ENCODE measurements at regions not wholly inside any gene's neighbourhood (a gene's known extent, or its start where the extent isn't known, plus 50 kb on each side); places are given as distances from the start of the nearest gene placed in this dataset.

DNA sequence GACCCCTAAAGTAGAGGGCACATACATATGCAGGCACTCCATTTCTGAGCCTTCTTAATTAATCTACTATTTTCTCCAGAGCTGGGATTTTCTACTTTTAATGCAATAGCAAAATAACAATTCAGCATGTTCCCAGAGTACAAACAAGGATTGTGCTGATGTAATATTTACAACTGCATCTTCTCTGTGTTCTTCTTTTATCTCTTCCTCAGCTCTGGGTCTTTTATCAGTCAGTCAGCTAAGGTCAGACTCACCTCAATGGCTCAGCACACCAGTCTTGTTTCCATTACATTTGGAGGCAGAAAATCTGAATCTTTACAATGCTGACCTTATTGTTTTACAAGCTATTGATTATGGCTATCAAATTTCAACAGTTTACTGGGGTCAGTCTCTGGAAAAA, 323.3 kb upstream of the NR5A2 start:
- DNase-seq (ENCODE audit: low read depth): no peak

DNA sequence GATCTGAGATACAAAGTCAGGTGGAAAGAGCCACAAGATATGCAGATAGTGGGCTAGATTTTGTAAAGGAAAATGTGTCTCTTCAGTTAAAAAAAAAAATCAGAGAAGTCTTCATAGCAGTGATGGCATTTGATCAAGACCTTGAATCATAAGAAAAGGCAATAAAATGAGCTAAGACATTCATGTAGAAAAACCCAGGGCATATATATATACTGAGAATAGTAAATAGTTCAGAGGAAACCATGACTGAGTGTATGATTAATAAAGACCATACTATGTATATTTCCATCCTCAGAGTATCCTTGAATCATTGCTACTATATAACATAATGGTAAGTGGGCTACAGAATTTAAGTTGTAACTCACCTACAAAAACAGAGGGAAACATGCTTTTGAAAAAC, 321.7 kb upstream of the NR5A2 start:
- DNase-seq (ENCODE audit: low read depth): no peak

DNA sequence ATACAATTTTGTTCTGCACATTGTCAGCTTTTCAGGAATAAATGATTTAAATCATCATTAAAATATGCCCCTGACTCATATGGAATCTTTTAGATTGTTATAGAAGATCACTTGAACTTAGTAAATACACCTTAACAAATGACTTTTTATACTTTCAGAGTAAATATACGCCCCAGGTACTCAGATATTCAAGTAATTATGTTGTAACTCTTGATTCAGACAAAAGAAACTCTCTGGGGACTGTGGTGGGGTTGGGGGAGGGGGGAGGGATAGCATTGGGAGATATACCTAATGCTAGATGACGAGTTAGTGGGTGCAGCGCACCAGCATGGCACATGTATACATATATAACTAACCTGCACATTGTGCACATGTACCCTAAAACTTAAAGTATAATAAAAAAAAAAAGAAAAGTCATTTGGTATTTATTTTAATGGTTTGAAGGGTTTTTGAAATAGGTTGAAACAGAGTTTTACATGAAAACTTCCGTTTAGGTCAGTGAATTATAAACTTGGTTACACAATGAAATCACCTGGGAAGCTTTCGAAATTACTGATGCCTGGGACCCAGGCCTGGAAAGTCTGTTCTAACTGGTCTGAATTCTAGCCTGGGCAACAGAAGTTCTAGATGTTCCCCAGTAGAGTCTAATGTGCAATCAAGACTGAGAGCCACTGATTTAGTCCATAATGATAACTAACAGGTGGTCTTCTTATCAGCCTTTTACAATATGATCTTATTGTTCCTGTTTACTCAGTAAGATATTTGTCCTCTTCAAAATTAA, 320.5 kb upstream of the NR5A2 start:
- DNase-seq (ENCODE audit: low read depth): no peak

DNA sequence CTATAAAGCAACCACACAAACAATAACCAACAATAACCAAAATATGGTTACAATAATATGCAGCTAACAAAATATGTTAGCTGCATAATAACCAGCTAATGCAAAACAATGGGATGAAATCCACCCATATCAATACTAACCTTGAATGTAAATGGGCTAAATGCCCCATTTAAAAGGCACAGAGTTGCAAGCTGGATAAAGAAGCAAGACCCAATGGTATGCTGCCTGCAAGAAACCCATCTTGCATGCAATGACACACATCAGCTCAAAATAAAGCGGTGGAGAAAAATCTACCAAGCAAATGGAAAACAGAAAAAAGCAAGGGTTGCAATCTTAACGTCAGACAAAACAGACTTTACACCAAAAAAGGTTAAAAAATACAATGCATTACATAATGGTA, 316.5 kb upstream of the NR5A2 start:
- no peak for DNase-seq (ENCODE audit: low read depth)

DNA sequence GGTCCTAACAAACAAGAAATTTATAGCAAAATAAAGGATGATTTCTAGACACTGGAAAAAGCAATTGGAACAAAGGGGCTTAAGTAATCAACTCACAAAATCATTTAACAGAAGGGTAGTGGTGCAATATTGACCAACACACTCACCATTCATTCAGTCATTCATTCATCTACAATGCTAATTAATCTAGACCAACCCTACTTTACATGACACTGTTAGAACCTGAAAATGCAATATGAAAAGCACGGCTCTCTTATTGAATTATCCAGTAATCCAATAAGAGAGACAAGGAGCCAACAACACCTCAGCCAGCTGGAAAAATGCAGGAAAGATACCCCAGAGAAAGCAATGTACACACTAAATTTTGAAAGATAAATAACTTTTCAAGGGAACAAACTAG, 310.8 kb upstream of the NR5A2 start:
- no peak for DNase-seq (ENCODE audit: low read depth)

DNA sequence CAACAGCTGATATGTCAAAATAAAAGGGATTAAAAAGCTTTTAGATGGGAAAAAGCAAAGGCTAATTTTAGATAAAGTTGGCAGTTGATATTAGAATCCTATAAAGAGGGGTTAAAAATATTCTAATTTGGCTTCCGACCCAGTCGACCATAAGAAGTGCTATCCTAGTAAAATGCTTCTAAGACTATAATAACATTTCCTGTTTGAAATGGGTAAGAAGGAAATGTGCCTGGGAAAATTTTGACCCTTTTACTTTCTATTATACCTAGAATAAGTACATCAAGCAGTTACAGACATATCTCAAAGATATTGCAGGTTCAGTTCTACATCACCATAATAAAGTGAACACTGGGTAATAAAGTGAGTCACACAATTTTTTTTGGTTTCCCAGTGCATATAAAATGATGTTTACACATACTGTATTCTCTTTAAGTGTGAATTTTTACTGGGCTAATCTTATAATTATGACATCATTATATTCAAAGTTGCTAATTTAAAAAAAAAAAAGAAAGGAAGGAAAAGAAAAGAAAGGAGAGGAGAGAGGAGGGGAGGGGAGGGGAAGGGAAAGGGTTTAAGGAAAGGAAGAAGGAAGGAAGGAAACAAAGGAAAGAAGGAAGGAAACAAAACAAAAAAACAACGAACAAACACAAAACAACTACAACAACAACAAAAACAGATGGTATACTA, 308.2 kb upstream of the NR5A2 start:
- DNase-seq (ENCODE audit: low read depth): no peak

DNA sequence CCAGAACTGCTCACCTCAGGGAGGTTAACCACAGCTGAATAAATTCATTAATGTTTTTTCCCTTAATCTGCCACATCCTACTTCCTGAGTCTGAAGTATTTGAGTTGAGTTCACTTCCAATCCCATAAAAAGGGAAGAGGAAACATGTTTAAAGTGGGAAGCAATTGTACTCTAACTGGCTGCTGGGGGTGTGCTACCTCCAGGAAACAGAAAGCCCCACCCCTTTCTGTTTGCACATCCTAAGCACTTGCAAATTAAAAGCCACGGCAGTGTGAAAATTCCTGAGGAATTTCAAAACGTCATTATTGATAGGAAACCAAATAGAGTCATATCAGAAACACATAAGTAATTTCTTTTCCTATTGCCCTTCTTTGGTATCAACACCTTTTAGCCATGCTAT, 307.0 kb upstream of the NR5A2 start:
- no peak for DNase-seq (ENCODE audit: low read depth)

DNA sequence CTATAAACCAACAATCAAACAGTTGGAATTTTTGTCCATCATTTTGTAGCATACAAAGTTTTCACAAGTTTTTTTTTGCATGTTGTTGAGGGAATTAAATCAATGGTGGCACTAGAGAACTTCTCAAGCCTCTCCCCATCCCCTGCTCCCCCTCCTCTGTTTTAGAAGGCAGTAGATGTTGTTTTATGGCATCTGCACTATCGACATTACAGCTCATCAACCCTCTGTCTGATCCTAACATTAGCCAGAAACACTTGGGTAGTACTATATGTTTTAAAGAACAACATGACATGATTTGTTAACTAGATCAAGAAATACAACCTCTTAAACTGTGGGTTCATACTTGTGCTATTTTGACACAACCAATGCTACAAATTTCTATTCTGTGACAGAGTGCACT, 306.5 kb upstream of the NR5A2 start:
- DNase-seq (ENCODE audit: low read depth): no peak

DNA sequence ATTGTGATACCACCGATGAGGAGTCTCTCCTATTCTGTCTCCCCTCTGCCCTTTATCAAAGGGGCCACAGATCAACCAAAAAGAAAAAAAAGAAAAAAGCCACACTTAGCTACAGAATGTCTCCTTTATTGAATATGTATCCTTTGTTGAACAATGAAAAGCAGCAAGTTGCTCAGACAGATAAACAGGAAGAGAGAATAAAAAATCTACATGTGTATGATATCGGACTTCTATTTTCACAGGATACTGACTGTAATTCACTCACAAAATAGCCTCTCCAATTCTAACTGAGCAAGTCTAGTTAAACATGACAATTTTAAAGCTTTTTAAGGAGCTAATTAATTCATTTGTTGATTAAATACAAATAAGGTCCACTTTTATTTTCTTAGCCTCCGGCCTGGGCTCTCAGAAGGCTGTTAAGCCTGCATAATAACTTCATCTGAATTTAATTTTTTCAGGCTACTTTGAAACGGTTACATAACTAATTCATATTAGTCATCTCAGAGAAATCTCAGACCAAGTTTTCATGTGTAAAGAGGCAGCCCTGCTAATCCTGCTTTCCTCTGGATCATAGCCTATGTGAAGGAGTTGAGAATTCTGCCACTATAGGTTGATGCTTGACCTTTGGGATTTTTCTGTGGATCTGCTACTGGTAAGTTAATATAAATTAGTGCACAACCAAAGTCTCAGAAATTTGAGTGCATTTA, 304.1 kb upstream of the NR5A2 start:
- no peak for DNase-seq (ENCODE audit: low read depth)

DNA sequence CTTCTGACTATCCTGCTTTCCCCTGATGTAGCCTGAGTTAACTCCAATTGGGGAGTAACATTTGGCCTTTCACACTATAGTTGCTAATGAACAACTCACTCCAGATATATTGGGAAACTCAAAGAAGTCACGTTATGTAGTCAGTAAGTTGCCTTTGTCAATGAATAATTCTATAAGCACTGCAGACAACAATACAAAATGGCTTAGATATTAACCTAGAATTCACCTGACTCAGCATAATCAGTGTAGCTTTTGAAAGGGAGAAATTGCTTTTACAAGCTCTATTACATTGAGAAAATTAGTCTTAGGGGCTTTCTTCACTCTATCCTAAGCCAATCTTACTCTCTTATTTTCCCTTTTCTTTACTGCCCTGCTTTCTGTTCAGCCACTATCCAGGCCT, 303.5 kb upstream of the NR5A2 start:
- no peak for DNase-seq (ENCODE audit: low read depth)

DNA sequence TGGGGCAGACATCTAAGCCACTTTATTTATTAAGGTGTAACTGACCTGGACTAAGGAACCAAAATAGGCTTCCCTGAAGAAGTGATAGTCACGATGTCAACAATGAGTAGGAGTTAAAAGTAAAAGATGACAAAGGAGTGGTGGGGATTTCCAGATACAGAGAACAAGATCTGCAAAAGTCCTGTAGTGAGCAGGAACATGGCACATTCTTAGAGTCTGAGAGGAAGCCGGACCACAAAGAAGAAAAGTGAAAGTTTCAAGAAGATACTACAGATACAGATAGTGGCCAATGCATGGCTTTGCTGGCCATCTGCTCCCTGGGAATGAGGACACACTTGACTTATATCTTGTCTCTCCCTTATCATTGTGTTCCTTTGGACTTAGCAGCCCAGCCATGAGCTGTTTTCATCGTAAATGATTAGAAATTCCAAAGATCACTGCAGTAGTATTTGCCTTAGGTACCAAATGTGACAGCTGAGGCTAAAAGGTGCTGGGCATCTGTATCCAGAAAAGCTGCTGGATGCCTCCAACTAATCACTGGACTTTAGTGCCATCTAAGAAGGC, 302.4 kb upstream of the NR5A2 start:
- no peak for DNase-seq (ENCODE audit: low read depth)

DNA sequence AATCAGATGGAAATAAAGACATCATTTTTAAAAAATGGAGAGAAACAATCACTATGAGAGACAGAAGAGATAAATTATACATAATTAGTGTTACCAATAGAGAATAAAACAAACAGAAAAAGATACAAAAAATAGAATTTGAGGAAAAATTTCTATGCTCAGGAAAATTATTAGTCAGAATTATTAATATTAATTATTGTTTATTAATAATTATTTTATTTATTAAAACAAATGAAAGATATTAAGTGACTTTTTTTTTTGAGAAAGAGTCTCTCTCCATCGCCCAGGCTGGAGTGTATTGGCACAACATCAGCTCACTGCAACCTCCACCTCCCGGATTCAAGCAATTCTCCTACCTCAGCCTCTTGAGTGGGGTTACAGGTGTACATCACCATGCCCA, 299.8 kb upstream of the NR5A2 start:
- DNase-seq (ENCODE audit: low read depth): no peak

DNA sequence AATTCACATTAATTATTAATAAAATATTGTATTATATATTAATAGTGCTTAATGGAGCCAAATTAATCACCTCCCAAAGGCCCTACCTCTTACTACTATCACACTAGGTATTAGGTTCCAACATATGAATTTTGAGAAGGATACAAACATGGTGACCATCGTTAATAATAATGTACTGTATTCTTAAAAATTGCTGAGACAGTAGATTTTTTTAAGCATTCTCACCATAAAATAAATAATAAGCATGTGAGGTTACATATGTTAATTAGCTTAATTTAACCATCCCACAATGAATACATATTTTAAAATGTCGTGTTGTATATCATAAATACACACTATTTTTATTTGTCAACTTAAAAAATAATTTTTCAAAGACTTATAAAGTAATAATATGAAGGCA, 299.2 kb upstream of the NR5A2 start:
- DNase-seq (ENCODE audit: low read depth): no peak

DNA sequence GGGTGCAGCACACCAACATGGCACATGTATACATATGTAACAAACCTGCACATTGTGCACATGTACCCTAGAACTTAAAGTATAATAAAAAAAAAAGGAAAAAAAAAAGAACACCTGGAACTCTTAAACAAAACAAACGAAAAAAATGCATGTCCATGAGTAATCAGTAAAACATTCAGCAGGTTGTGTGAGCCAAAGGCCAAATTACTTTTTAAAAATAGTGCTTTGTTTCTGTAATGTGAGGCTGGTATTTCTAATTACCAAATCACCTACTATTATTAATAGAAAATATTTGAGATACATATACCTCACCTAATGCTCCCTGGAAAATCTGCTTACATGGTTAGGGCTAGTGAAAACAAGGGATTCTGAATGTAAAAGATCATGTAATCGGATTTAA, 294.4 kb upstream of the NR5A2 start:
- DNase-seq (ENCODE audit: low read depth): no peak

DNA sequence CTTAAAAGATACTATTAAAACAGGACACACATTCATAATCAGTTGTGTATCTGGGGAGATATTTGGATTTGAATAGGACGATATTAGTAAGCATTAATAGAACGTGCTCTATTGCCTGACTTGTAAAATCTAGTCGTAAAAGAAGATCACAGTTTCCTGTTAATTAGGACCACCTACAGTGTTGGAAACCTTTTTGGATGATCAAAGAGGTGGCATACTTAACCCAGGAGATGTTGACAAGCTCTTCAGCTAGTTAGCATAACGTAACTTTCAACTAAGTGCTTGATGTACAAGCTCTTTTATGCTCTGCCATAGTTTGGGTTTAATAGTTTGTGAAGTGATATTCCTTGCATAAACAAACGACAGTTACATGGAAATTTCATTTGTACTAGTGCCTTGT, 293.3 kb upstream of the NR5A2 start:
- DNase-seq (ENCODE audit: low read depth): no peak

DNA sequence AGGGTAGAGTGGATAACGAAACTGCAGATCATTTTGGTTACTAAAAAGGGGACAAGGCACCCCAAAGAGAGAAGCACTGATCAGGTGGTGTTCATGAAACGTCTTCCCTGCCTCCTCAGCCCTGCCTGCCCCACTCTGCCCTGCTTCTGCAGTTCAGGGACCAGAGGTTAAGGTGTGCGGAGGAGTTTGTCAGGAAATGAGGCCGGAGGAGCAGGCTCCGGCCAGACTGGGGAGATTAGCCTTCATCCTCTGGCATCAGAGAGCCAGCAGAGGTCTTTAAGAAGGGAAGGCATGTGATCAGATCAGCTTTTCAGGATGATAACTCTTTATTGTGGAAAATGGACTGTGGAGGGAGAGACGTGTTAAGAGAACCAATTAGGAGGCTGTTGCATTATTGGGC, 291.9 kb upstream of the NR5A2 start:
- DNase-seq (ENCODE audit: low read depth): no peak

DNA sequence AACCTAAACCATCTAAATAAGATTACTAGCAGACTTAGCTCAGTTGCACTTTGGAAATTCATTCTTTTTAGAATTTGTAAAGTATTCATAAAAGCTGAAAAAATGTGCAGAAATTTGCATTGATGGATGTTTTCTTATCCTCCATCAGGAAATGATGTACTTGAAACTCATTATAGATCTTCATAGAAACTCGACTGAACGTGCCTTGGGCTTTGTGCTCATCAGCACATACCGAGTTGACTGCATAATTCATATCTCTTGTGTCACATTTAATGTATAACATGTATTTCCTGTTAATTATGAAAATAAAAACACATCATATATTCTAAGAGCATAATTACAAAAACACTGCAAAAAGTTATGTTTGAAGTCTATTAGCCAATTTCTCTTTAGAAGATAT, 290.9 kb upstream of the NR5A2 start:
- no peak for DNase-seq (ENCODE audit: low read depth)

DNA sequence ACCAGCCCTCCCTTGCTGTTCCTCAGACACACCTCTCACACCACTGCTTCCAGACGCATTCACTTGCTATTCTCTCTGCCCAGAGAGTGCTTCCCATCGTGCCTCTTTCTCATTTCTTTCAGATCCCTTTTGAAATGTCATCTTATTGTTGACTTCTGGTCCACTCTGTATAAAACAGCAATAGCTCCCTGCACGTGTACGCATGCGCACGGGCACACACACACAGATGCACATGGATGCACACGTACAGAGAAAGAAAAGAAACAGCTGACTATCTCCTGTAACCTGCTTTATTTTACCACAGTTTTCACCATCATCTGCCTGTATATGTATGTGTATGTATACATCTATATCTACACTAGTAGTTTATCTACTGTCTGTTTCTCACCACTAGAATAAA, 285.9 kb upstream of the NR5A2 start:
- no peak for DNase-seq (ENCODE audit: low read depth)

DNA sequence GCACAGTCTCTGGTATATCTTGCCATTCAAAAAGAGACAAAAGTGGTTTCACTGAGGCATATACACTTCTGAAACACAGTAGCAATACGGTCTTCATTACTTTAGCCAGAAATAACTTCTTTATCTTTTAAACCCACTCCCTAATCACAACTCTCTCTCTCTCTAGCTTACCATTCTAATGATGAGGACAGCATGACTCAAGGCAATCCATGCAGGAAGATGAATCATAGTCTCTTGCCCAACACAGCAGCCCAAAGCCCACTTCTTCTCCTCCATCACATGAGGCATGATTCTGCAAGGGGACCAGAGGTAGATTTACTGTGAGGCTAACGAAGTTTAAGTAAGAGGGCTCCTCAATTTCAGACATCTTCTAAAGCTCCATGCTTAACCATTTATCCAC, 285.0 kb upstream of the NR5A2 start:
- DNase-seq (ENCODE audit: low read depth): no peak

DNA sequence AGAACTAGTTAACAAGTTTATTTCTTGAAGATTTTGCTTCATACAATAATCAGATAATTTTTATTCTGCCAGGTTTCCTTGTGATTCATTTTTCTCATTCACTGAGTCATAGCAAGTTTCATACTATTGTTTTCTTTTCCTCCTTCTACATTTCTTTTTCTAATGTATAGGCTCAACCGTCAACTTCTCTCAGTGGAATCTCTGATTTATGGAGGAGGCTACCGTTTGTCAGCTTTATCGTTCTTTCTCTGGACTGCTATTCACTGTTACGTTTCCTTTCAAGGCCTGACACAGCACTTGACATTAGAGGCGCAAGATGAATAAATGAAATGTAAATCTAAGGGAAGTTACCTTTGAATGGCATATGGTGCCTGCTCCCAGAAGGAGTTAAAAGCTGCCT, 284.3 kb upstream of the NR5A2 start:
- DNase-seq (ENCODE audit: low read depth): no peak

DNA sequence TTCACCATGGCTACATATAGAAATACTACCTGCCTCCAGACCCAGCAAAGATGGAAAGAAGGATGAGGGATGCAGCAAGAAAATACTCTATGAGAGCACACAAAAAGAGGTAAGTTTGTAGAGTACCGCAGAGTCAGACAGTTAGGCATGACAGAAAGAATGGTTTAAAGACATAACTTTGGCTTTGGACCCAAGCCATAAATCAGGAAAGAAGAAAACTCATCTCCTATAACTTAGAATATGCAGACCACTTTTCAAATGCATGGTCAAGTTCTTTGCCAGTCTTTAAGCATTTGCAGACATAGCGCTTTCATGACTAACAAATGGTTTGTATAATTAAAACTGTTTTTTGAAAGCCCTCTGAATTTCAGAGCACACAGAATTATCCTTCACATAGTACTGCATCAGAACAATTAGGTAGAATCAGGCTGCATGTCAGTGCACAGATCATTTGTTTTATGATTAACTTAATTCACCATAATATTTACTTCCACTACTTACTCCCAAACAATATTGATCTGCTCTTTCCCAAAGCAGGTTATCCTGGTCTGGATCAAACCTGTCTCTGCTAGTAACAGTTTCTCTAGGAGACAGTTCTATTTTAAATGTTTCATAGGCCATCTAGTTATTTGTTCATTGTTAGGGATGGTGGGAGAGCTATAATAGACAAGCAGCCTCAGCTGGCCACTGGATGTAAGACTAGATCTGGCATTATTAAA, 280.7 kb upstream of the NR5A2 start:
- no peak for DNase-seq (ENCODE audit: low read depth)

DNA sequence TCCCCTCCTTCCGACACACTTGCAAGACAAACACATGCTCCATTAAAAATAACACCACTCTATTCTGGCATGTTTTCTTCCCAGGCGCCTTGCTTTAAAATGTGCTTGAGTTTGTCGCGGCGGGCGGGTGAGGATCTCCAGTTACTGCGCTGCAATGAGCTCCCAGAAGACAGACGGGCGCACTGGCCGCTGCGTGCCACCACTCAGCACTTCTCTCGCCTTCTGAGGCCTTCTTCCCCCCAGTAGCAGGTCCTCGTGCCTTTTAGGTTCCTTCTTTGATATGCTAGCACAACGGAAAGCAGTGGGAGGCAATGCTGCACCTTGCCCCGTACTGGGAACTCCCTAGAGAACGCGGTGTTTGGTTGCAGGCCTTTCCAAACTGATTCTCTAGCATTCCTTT, 279.5 kb upstream of the NR5A2 start:
- no peak for DNase-seq (ENCODE audit: low read depth)
